PC-3 (cell line): ENCODE measurements at regions not wholly inside any gene's neighbourhood (a gene's known extent, or its start where the extent isn't known, plus 50 kb on each side); places are given as distances from the start of the nearest gene placed in this dataset.

Source experiments
- ATAC-seq: fragments of 200-7000 bp; cut with Tn5 transposase; 2 replicates; pipeline ENCODE4 v1.9.1; 2020; ENCODE audit warnings: mild to moderate bottlenecking, moderate library complexity
- BruUV-seq: library from RNA; stranded (reverse); fragments of 400-500 nt; replicated peaks from 2 replicates; lab custom pipeline; 2021; lab: Mats Ljungman, UMichigan
- CTCF ChIA-PET: fragments of 300-600 bp; sonication (Branson Sonifier 250); formaldehyde crosslinking; loops from one replicate; lab custom pipeline; 2022; ENCODE audit warnings: antibody characterized with exemption; lab: Charles Lee
- POLR2A ChIA-PET: fragments of 300-600 bp; sonication (Branson Sonifier 250); formaldehyde crosslinking; loops from one replicate; lab custom pipeline; 2022; ENCODE audit warnings: antibody characterized with exemption; ENCODE audit not compliant: unreplicated experiment; lab: Charles Lee
- DNase-seq: peaks from one replicate; pipeline ENCODE4 v3.0.0-alpha.2; 2015
- H2AFZ ChIP-seq: fragments of 300-600 bp; sonication (generic); 2 replicates; pipeline ENCODE4 v1.6.0; 2016; ENCODE audit warnings: antibody characterized with exemption, low read length
- H3F3A ChIP-seq: fragments of 300-600 bp; sonication (generic); one replicate; pipeline ENCODE4 v1.6.0; 2017; ENCODE audit warnings: antibody characterized with exemption, low read length, control low read depth, mild to moderate bottlenecking; ENCODE audit not compliant: unreplicated experiment
- H3K27ac ChIP-seq: fragments of 300-600 bp; sonication (generic); 2 replicates; pipeline ENCODE4 v1.5.1; 2016; ENCODE audit warnings: mild to moderate bottlenecking, low read length
- H3K27me3 ChIP-seq: fragments of 300-600 bp; sonication (generic); 2 replicates; pipeline ENCODE4 v1.6.1; 2016; ENCODE audit warnings: low read length, mixed read lengths
- H3K36me3 ChIP-seq: fragments of 300-600 bp; sonication (generic); 2 replicates; pipeline ENCODE4 v1.6.1; 2016; ENCODE audit warnings: low read depth, mixed run types, low read length, mixed read lengths
- H3K4me1 ChIP-seq: fragments of 300-600 bp; sonication (generic); 2 replicates; pipeline ENCODE4 v1.5.1; 2016; ENCODE audit warnings: low read length; ENCODE audit not compliant: insufficient read depth
- H3K4me2 ChIP-seq: fragments of 300-600 bp; sonication (generic); 2 replicates; pipeline ENCODE4 v1.6.0; 2016; ENCODE audit warnings: low read length
- H3K4me3 ChIP-seq: fragments of 300-600 bp; sonication (generic); 2 replicates; pipeline ENCODE4 v1.5.1; 2016; ENCODE audit warnings: mild to moderate bottlenecking, low read length, mixed read lengths
- H3K79me2 ChIP-seq: fragments of 300-600 bp; sonication (generic); 2 replicates; pipeline ENCODE4 v1.6.1; 2017; ENCODE audit warnings: low read length, mixed read lengths
- H3K9ac ChIP-seq: fragments of 300-600 bp; sonication (generic); 2 replicates; pipeline ENCODE4 v1.6.0; 2016; ENCODE audit warnings: mild to moderate bottlenecking, low read length
- H3K9me2 ChIP-seq: fragments of 300-600 bp; sonication (generic); replicated peaks from 2 replicates; pipeline ENCODE4 v1.6.1; 2016; ENCODE audit warnings: mixed run types, low read length, mixed read lengths
- H3K9me3 ChIP-seq: fragments of 300-600 bp; sonication (generic); 2 replicates; pipeline ENCODE4 v1.6.1; 2016; ENCODE audit warnings: low read length, mixed read lengths
- H4K20me1 ChIP-seq: fragments of 300-600 bp; sonication (generic); 2 replicates; pipeline ENCODE4 v1.6.1; 2016; ENCODE audit warnings: low read length, mixed read lengths
- CTCF ChIP-seq: fragments of 300-600 bp; sonication (generic); conservative IDR thresholded peaks from 2 replicates; pipeline ENCODE4 v1.5.1; 2017; ENCODE audit warnings: antibody characterized with exemption, low read depth, mild to moderate bottlenecking, low read length
- EZH2 ChIP-seq: fragments of 300-600 bp; sonication (generic); IDR thresholded peaks from one replicate; pipeline ENCODE4 v1.6.1; 2017; ENCODE audit warnings: antibody characterized with exemption, mild to moderate bottlenecking, low read length; ENCODE audit not compliant: unreplicated experiment
- EZH2phosphoT487 ChIP-seq: fragments of 300-600 bp; sonication (generic); IDR thresholded peaks from 2 replicates; pipeline ENCODE4 v1.6.1; 2018; ENCODE audit warnings: mild to moderate bottlenecking, antibody characterized with exemption, low read length, borderline replicate concordance
- intact Hi-C: fragments of 100-400 bp; cut with micrococcal nuclease; formaldehyde crosslinking; loops from 2 replicates; pipeline ENCODE4 v1.9.0; 2023

- H3K9ac ChIP-seq = no peak overlapping the region
- H2AFZ ChIP-seq = no peak overlapping the region
- H3K4me3 ChIP-seq = no peak overlapping the region
- ATAC-seq (no peak), DNase-seq (no peak)
- H3K9me2 ChIP-seq = no peaks in the 10 kb centered on the region
- H3K9me3 ChIP-seq = no peaks in the 10 kb centered on the region
- H3K27ac ChIP-seq = no peak overlapping the region
- CTCF ChIA-PET = no interaction called here
- H3K27me3 ChIP-seq = peaks cover 14% of the 10 kb centered on the region; the same call in 1 of the 2 replicates
- POLR2A ChIA-PET = no interaction called here
- intact Hi-C loops = no loop called here
- no peaks in the 10 kb centered on the region for H3K4me1 ChIP-seq
- BruUV-seq = no TSS peak
- no peaks in the 10 kb centered on the region for H4K20me1 ChIP-seq
- no peaks in the 10 kb centered on the region for H3F3A ChIP-seq
- H3K36me3 ChIP-seq = no peaks in the 10 kb centered on the region
- TF ChIP-seq EZH2phosphoT487 (no peak), CTCF (no peak), EZH2 (no peak)
- H3K79me2 ChIP-seq = no peaks in the 10 kb centered on the region
- H3K4me2 ChIP-seq = no peak overlapping the region
Observed at GRCh38 chr7:48822138-48822537, 102.2 kb upstream of the CDC14C start.

- Histone ChIP-seq H3K9ac (no peak overlapping the region), H4K20me1 (no peaks in the 10 kb centered on the region), H3K9me2 (no peaks in the 10 kb centered on the region), H3K27ac (no peak overlapping the region), H3K4me1 (no peaks in the 10 kb centered on the region), H3K4me2 (no peak overlapping the region), H3F3A (no peaks in the 10 kb centered on the region), H3K27me3 (peaks cover 75% of the 10 kb centered on the region), H3K36me3 (no peaks in the 10 kb centered on the region), H2AFZ (no peak overlapping the region), H3K4me3 (no peak overlapping the region), H3K79me2 (no peaks in the 10 kb centered on the region), H3K9me3 (no peaks in the 10 kb centered on the region)
- ATAC-seq = no peak
- intact Hi-C loops = no loop called here
- no peak for DNase-seq
- POLR2A ChIA-PET = no interaction called here
- BruUV-seq = no TSS peak
- CTCF ChIA-PET = no interaction called here
- TF ChIP-seq CTCF (no peak), EZH2 (no peak), EZH2phosphoT487 (no peak)
Observed at GRCh38 chr7:48832303-48832845, 92.0 kb upstream of the CDC14C start.

GRCh38 chr7:48837266-48837665, 87.1 kb upstream of the CDC14C start:
- intact Hi-C loops = no loop called here
- Histone ChIP-seq H2AFZ (no peak overlapping the region), H4K20me1 (no peaks in the 10 kb centered on the region), H3K27ac (no peak overlapping the region), H3K4me1 (no peaks in the 10 kb centered on the region), H3K4me3 (no peak overlapping the region), H3K36me3 (no peaks in the 10 kb centered on the region), H3K79me2 (no peaks in the 10 kb centered on the region), H3F3A (no peaks in the 10 kb centered on the region), H3K9me3 (no peaks in the 10 kb centered on the region), H3K4me2 (no peak overlapping the region), H3K9ac (no peak overlapping the region), H3K9me2 (no peaks in the 10 kb centered on the region), H3K27me3 (peaks cover 34% of the 10 kb centered on the region)
- TF ChIP-seq EZH2phosphoT487 = no peak
- TF ChIP-seq CTCF = no peak
- TF ChIP-seq EZH2 = no peak
- ChIA-PET POLR2A (no interaction called here), CTCF (no interaction called here)
- BruUV-seq = no TSS peak
- no peak for ATAC-seq
- no peak for DNase-seq
